Endothelial cell of umbilical vein (primary cell): ENCODE measurements at regions not wholly inside any gene's neighbourhood (a gene's known extent, or its start where the extent isn't known, plus 50 kb on each side); places are given as distances from the start of the nearest gene placed in this dataset.

ENCODE experiments used
- BruUV-seq: library from RNA; stranded (reverse); fragments of 400-500 nt; replicated peaks from 2 replicates; lab custom pipeline; 2021; lab: Mats Ljungman, UMichigan
- CTCF ChIA-PET: fragments of 300-600, 350-600 bp; sonication (Branson Sonifier 250); formaldehyde crosslinking; loops from one replicate; lab custom pipeline; 2021; ENCODE audit warnings: antibody characterized with exemption, inconsistent platforms; lab: Charles Lee
- POLR2A ChIA-PET: fragments of 300-600, 350-600 bp; sonication (Branson Sonifier 250); formaldehyde crosslinking; loops from one replicate; lab custom pipeline; 2021; ENCODE audit warnings: antibody characterized with exemption, inconsistent platforms; lab: Charles Lee
- DNase-seq: peaks from one replicate; pipeline ENCODE4 v3.0.0-alpha.2; 2011; ENCODE audit warnings: low read depth, low spot score
- FAIRE-seq: peaks from 2 replicates; lab custom pipeline; 2011; peaks lifted over from hg19 to GRCh38; lab: Jason Lieb, UNC
- H2AFZ ChIP-seq: 2 replicates; pipeline ENCODE4 v1.6.0; 2012; ENCODE audit warnings: low read depth, low read length, control low read depth, inconsistent platforms
- H3K27ac ChIP-seq: 2 replicates; pipeline ENCODE4 v1.5.1; 2011; ENCODE audit warnings: low read depth, mild to moderate bottlenecking, control low read depth, low read length, moderate library complexity; ENCODE audit not compliant: insufficient read depth
- H3K27me3 ChIP-seq, 2 experiments: 2 replicates each; pipeline versions ENCODE4 v1.6.0 to v1.6.1; 2011; ENCODE audit warnings: low read length in 2 of 2, mixed read lengths in 1 of 2; ENCODE audit not compliant: control insufficient read depth in 2 of 2, insufficient read depth in 2 of 2
- H3K36me3 ChIP-seq, 2 experiments: 2 replicates in 1 of 2; 3 replicates in 1 of 2; pipeline ENCODE4 v1.5.1; 2011; ENCODE audit warnings: low read length in 2 of 2, mild to moderate bottlenecking in 1 of 2, moderate library complexity in 1 of 2; ENCODE audit not compliant: control insufficient read depth in 2 of 2, insufficient read depth in 2 of 2; ENCODE audit errors: extremely low read depth in 1 of 2
- H3K4me1 ChIP-seq: 3 replicates; pipeline ENCODE4 v1.5.1; 2011; ENCODE audit warnings: mild to moderate bottlenecking, low read length; ENCODE audit not compliant: control insufficient read depth, insufficient read depth; ENCODE audit errors: extremely low read depth
- H3K4me2 ChIP-seq: 2 replicates; pipeline ENCODE4 v1.6.1; 2011; ENCODE audit warnings: low read length, control low read depth, mixed read lengths; ENCODE audit not compliant: insufficient read depth
- H3K4me3 ChIP-seq, 3 experiments: fragments of 200-600 bp in 1 of 3; sonication (generic), shearing (Covaris generic) in 1 of 3; replicated peaks in 1 of 3; 2 replicates each; pipeline ENCODE4 v1.5.1; 2011 to 2016; ENCODE audit warnings: control low read depth in 3 of 3, low read length in 3 of 3, mild to moderate bottlenecking in 2 of 3, inconsistent platforms in 1 of 3, low read depth in 1 of 3, moderate library complexity in 1 of 3; ENCODE audit not compliant: insufficient read depth in 1 of 3
- H3K79me2 ChIP-seq: 2 replicates; pipeline ENCODE4 v1.6.0; 2012; ENCODE audit warnings: low read length, inconsistent platforms; ENCODE audit not compliant: control insufficient read depth, insufficient read depth
- H3K9ac ChIP-seq: replicated peaks from 2 replicates; pipeline ENCODE3; 2011; ENCODE audit warnings: low read length, control low read depth; ENCODE audit not compliant: insufficient read depth; ENCODE audit errors: extremely low read depth
- H3K9me1 ChIP-seq: replicated peaks from 3 replicates; pipeline ENCODE4 v1.6.0; 2011; ENCODE audit warnings: mild to moderate bottlenecking, low read length; ENCODE audit not compliant: control insufficient read depth, insufficient read depth; ENCODE audit errors: extremely low read depth
- H3K9me3 ChIP-seq: replicated peaks from 2 replicates; pipeline ENCODE4 v1.5.1; 2012; ENCODE audit warnings: low read length, inconsistent platforms; ENCODE audit not compliant: control insufficient read depth, insufficient read depth
- H4K20me1 ChIP-seq: replicated peaks from 2 replicates; pipeline ENCODE3; 2011; ENCODE audit warnings: mild to moderate bottlenecking, low read length; ENCODE audit not compliant: control insufficient read depth, insufficient read depth; ENCODE audit errors: extremely low read depth
- CTCF ChIP-seq, 2 donors: IDR thresholded peaks; 1 replicate in 1 of 2; 2 replicates in 1 of 2; pipeline ENCODE4 v1.5.1; 2011; ENCODE audit warnings: low read length in 2 of 2, mild to moderate bottlenecking in 2 of 2, moderate library complexity in 2 of 2, control low read depth in 1 of 2, inconsistent platforms in 1 of 2, low read depth in 1 of 2; ENCODE audit not compliant: insufficient read depth in 1 of 2; ENCODE audit errors: extremely low read depth in 1 of 2
- EZH2 ChIP-seq: IDR thresholded peaks from 2 replicates; pipeline ENCODE4 v1.6.1; 2012; ENCODE audit warnings: borderline replicate concordance, low read depth, mild to moderate bottlenecking, moderate library complexity, low read length, inconsistent platforms; ENCODE audit not compliant: severe bottlenecking
- FOS ChIP-seq: IDR thresholded peaks from 2 replicates; pipeline ENCODE4 v1.6.1; 2011; ENCODE audit warnings: mild to moderate bottlenecking, low read length, moderate library complexity, borderline replicate concordance; ENCODE audit not compliant: insufficient read depth
- GATA2 ChIP-seq: IDR thresholded peaks from 2 replicates; pipeline ENCODE4 v1.7.0; 2011; ENCODE audit warnings: low read depth, mild to moderate bottlenecking, moderate library complexity, mixed read lengths, low read length; ENCODE audit not compliant: insufficient read length, insufficient read depth
- dilution Hi-C: fragments of 300-500 bp; cut with MboI; formaldehyde crosslinking; loops from one replicate; pipeline ENCODE4 v1.15.0; 2019; ENCODE audit warnings: low sequenced_read_pairs; ENCODE audit not compliant: extremely low pct_ligation_motif_present
- intact Hi-C: fragments of 100-400 bp; cut with micrococcal nuclease; formaldehyde crosslinking; loops from one replicate; pipeline ENCODE4 v1.10.0; 2022

DNA sequence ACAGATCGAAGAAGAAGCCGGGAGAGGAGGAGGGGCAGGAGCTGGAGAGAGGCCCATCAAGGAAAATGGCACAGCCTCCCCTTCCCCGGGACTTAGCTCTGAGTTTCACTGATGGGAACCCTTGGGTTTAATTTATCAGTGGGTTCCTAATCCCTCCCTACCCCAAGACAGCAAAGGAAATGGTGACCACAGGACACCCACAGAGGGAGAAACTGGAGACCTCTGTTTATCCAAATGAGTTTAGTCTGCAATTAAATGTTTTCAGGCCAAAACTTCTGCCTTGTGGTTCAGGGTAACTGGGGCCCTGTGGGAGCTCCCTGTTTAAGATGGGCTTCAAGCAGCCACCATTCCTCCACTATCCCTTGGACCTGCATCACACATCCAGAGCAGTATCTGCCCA, 190.8 kb upstream of the TOPAZ1 start:
- no peak for DNase-seq
- no peaks in the 10 kb centered on the region for H3K36me3 ChIP-seq
- no peak overlapping the region for H3K9ac ChIP-seq
- ChIA-PET CTCF (interaction anchor here (0.6 kb wide), 1 partner anchor 514 kb away, joined by 3 read pairs; no protein-coding TSS in a partner anchor), POLR2A (no interaction called here)
- no peaks in the 10 kb centered on the region for H4K20me1 ChIP-seq
- H3K4me3 ChIP-seq, result no peak overlapping the region
- H3K4me1 ChIP-seq, result no peaks in the 10 kb centered on the region
- H3K27ac ChIP-seq, result no peak overlapping the region
- intact Hi-C loops, result no loop called here
- no peak overlapping the region for H2AFZ ChIP-seq
- no peak for FAIRE-seq
- TF ChIP-seq GATA2 (no peak), CTCF (IDR thresholded peaks at IDR 0.05; ENCODE audit: extremely low read depth in 1 of 2, insufficient read depth in 1 of 2, low read depth in 1 of 2, low read length in 2 of 2) (no peak)
- no peaks in the 10 kb centered on the region for H3K79me2 ChIP-seq
- no peak overlapping the region for H3K4me2 ChIP-seq
- dilution Hi-C loops, result no loop called here
- H3K27me3 ChIP-seq, result no peaks in the 10 kb centered on the region
- no peaks in the 10 kb centered on the region for H3K9me3 ChIP-seq
- H3K9me1 ChIP-seq, result no peaks in the 10 kb centered on the region
- BruUV-seq, result no TSS peak

DNA sequence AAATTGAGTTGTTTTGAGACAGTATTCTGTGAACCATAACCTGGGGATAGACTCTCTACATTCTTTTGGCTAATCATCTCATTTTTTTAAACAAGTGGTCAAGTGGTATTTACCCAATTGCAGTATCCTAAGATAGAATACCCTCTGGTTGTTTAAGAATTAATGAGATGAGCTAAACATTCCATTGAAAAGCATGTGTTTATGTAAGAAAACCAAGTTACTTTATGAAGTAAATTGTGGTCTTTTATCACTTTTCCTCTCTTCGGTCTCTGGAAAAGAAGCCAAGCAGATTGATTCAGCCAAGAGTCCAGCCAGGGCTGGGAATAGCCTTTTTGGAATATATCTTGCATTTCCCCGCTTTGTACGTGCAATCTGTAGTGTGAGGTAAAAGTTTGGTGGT, 185.7 kb upstream of the TOPAZ1 start:
- no peaks in the 10 kb centered on the region for H3K79me2 ChIP-seq
- H3K4me1 ChIP-seq, result no peaks in the 10 kb centered on the region
- ChIA-PET POLR2A (no interaction called here), CTCF (no interaction called here)
- dilution Hi-C loops, result no loop called here
- no peaks in the 10 kb centered on the region for H4K20me1 ChIP-seq
- no TSS peak for BruUV-seq
- no peaks in the 10 kb centered on the region for H3K36me3 ChIP-seq
- intact Hi-C loops, result no loop called here
- H3K9me3 ChIP-seq, result no peaks in the 10 kb centered on the region
- H3K27me3 ChIP-seq, result peaks cover 0 to 2% of the 10 kb centered on the region in 2 experiments
- H3K4me2 ChIP-seq, result no peak overlapping the region
- DNase-seq (no peak), FAIRE-seq (no peak)
- H3K9ac ChIP-seq, result no peak overlapping the region
- no peaks in the 10 kb centered on the region for H3K9me1 ChIP-seq
- no peak overlapping the region for H3K27ac ChIP-seq
- TF ChIP-seq FOS (no peak), GATA2 (no peak), EZH2 (no peak)
- H3K4me3 ChIP-seq, result no peak overlapping the region
- no peak overlapping the region for H2AFZ ChIP-seq
